Mucosa of descending colon (tissue), 3 donors: ENCODE measurements at regions not wholly inside any gene's neighbourhood (a gene's known extent, or its start where the extent isn't known, plus 50 kb on each side); places are given as distances from the start of the nearest gene placed in this dataset.
"Not testable (repeated sequence)": the region's sequence is repeated elsewhere in the genome, so short reads cannot be mapped to it uniquely, and the experiment has no call there.

ENCODE experiments used
- ATAC-seq: fragments of 200-7000 bp; cut with Tn5 transposase; one replicate; pipeline ENCODE4 v1.9.1; 2020; ENCODE audit warnings: mild to moderate bottlenecking, moderate library complexity
- DNase-seq, 3 donors: peaks; one replicate each; pipeline ENCODE4 v3.0.0-alpha.2; 2020
- H3K36me3 ChIP-seq: fragments of 200-600 bp; one replicate; pipeline ENCODE4 v1.8.0; 2021; ENCODE audit warnings: low read depth, mild to moderate bottlenecking
- H3K4me1 ChIP-seq: fragments of 200-600 bp; one replicate; pipeline ENCODE4 v1.8.0; 2021; ENCODE audit warnings: low read depth, mild to moderate bottlenecking
- H3K4me3 ChIP-seq: fragments of 200-600 bp; one replicate; pipeline ENCODE4 v1.8.0; 2021; ENCODE audit warnings: mild to moderate bottlenecking
- H3K9me3 ChIP-seq: fragments of 200-600 bp; one replicate; pipeline ENCODE4 v1.8.0; 2021; ENCODE audit warnings: mild to moderate bottlenecking
- CTCF ChIP-seq: fragments of 200-600 bp; IDR thresholded peaks from one replicate; pipeline ENCODE4 v1.8.0; 2022; ENCODE audit warnings: antibody characterized with exemption, mild to moderate bottlenecking
- intact Hi-C, 2 donors: fragments of 100-400 bp; cut with DNase I in 1 of 2; cut with micrococcal nuclease in 1 of 2; formaldehyde crosslinking; loops; one replicate each; pipeline versions ENCODE4 v1.11.0 to v1.11.1; 2022; cut with DNase I, micrococcal nuclease
- donor health status: DM: no; HTN: no; CAD: no; lungs with moderate emphysema.
- donor health status: DM: no; HTN: no; CAD: no.
- donor health status: DM: no; HTN: yes; CAD: no.

DNA sequence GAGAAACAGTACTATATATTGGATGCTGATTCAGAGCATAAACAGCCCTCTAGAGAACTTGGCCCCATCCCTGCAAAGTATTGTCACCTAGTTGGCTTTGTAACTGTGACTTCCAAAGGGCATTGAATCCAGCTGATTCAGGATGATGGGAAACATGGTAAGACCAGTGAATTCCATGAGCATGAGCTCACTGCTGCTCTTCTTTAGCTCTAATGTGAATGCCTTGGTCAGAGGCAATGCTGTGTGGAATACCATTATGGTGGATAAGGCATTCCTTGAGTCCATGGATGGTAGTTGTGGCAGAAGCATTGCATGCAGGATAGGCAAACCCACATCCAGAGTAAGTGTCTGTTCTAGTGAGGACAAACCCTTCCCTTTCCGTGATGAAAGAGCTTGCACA, 365.6 kb upstream of the EDA2R start:
- Histone ChIP-seq H3K4me1 (no peaks in the 10 kb centered on the region), H3K4me3 (no peak overlapping the region), H3K36me3 (no peaks in the 10 kb centered on the region), H3K9me3 (no peaks in the 10 kb centered on the region)
- no peak for TF ChIP-seq CTCF
- DNase-seq: no peak
- intact Hi-C loops: no loop called here
- no peak for ATAC-seq

- no peak for DNase-seq
- TF ChIP-seq CTCF: no peak
- Histone ChIP-seq H3K4me1 (no peaks in the 10 kb centered on the region), H3K4me3 (no peak overlapping the region), H3K36me3 (no peaks in the 10 kb centered on the region), H3K9me3 (no peaks in the 10 kb centered on the region)
- no peak for ATAC-seq
- intact Hi-C loops: no loop called here
Measured at GRCh38 chrX:66994729-66995128, 355.9 kb upstream of the EDA2R start.

GRCh38 chrX:66992077-66992476, 353.2 kb upstream of the EDA2R start:
- H3K9me3 ChIP-seq, DNase-seq, ATAC-seq, H3K36me3 ChIP-seq, H3K4me3 ChIP-seq, intact Hi-C loops, H3K4me1 ChIP-seq: not testable (repeated sequence)

- ATAC-seq (no peak), DNase-seq (no peak)
- TF ChIP-seq CTCF: no peak
- no peaks in the 10 kb centered on the region for H3K9me3 ChIP-seq
- no peak overlapping the region for H3K4me3 ChIP-seq
- no peaks in the 10 kb centered on the region for H3K4me1 ChIP-seq
- intact Hi-C loops: no loop called here
- no peaks in the 10 kb centered on the region for H3K36me3 ChIP-seq
Measured at GRCh38 chrX:66988331-66988730, 349.5 kb upstream of the EDA2R start.

DNA sequence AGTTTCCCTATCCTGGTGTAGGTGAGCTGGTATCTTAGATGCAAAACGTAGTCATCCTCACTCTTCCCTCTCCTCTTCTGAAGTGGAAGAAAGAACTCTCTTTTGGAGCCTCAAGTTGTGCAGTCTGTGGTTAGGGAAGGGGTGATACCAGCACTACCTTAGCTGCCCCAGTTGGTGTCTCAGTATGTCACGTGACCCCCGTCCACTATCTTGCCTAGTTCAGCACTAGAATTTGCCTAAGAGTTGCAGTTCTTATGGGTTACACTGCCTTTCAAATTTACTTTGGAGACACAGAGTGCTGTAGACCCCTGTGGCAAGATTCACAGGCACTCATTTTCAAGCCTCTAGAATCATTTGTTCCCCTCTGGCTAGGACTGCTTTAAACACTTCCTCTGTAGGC, 322.8 kb upstream of the EDA2R start:
- H3K9me3 ChIP-seq: no peaks in the 10 kb centered on the region
- ATAC-seq (no peak), DNase-seq (no peak)
- intact Hi-C loops: no loop called here
- TF ChIP-seq CTCF: no peak
- no peak overlapping the region for H3K4me3 ChIP-seq
- no peaks in the 10 kb centered on the region for H3K36me3 ChIP-seq
- H3K4me1 ChIP-seq: no peaks in the 10 kb centered on the region

DNA sequence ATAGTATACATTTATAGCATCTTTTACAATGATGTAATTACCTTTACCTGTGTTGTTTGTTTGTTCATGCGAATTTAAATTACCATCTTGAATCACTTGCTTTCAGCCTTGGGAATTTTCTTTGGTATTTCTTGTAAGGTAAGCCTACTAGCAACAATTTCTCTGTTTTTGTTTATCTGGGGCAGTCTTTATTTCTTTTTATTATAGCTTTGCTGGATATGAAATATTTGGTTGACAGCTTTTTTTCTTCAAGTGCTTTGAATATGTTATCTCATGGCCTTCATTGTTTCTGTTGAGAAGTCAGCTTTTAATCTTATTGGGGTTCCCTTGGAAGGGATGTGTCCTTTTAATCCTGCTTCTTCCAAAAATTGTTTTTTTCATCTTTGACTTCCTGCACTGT, 292.8 kb upstream of the EDA2R start:
- H3K36me3 ChIP-seq: no peaks in the 10 kb centered on the region
- DNase-seq: no peak
- no peak for TF ChIP-seq CTCF
- H3K4me3 ChIP-seq: no peak overlapping the region
- no peaks in the 10 kb centered on the region for H3K9me3 ChIP-seq
- intact Hi-C loops: no loop called here
- H3K4me1 ChIP-seq: no peaks in the 10 kb centered on the region
- no peak for ATAC-seq

- H3K36me3 ChIP-seq, intact Hi-C loops, ATAC-seq, H3K4me1 ChIP-seq, DNase-seq, H3K4me3 ChIP-seq, H3K9me3 ChIP-seq: not testable (repeated sequence)
Measured at GRCh38 chrX:66930516-66930915, 291.6 kb upstream of the EDA2R start.
